Breast epithelium (tissue), 3 donors: ENCODE measurements at regions not wholly inside any gene's neighbourhood (a gene's known extent, or its start where the extent isn't known, plus 50 kb on each side); places are given as distances from the start of the nearest gene placed in this dataset.

Source experiments
- POLR2A ChIP-seq: fragments of 450-650 bp; IDR thresholded peaks from one replicate; pipeline ENCODE4 v1.6.1; 2016; ENCODE audit warnings: antibody characterized with exemption, mild to moderate bottlenecking, moderate library complexity
- TF ChIP-seq, protein P1 (sequence below), 3 donors: fragments of 450-650 bp; IDR thresholded peaks; one replicate each; pipeline ENCODE4 v1.5.1; 2016 to 2017; ENCODE audit warnings: antibody characterized with exemption in 3 of 3, mild to moderate bottlenecking in 3 of 3, moderate library complexity in 3 of 3

DNA sequence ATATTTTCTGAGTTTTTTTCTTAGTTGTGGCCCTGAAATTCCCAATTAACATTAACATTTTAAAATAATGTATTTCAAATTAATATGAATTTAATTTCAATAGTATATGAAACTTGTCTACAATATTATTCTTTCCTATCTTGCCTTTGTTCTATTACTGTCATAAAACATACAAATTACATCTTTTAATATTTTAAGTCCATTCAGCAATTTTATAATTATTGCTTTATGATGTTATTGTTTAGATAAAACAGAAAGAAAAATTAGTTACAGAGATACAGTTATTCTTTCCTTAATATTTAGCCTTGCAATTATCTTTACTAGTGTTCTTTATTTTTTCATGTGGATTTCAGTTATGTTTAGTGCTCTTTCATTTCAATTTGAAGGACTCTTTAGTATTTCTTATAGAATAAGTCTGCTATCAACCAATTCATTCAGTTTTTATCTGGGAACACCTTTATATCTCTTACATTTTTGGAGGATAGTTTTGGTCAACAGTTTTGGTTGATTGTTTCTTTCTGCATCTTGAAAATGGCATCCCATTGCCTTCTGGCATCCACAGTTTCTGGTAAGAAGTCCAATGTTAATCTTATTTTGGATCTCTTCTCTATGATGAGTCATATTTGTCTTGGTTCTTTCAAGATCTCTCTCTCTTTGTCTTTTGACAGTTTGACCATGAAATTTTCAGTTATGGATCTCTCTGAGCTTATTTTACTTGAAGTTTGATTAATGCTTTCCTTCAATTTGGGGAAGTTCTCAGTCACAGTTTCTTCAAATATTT lies 76.9 kb upstream of the CHST9 start:
- TF ChIP-seq, protein P1, sequence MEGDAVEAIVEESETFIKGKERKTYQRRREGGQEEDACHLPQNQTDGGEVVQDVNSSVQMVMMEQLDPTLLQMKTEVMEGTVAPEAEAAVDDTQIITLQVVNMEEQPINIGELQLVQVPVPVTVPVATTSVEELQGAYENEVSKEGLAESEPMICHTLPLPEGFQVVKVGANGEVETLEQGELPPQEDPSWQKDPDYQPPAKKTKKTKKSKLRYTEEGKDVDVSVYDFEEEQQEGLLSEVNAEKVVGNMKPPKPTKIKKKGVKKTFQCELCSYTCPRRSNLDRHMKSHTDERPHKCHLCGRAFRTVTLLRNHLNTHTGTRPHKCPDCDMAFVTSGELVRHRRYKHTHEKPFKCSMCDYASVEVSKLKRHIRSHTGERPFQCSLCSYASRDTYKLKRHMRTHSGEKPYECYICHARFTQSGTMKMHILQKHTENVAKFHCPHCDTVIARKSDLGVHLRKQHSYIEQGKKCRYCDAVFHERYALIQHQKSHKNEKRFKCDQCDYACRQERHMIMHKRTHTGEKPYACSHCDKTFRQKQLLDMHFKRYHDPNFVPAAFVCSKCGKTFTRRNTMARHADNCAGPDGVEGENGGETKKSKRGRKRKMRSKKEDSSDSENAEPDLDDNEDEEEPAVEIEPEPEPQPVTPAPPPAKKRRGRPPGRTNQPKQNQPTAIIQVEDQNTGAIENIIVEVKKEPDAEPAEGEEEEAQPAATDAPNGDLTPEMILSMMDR (IDR thresholded peaks at IDR 0.05): no peak
- TF ChIP-seq POLR2A: no peak
